Activated CD4-positive, alpha-beta T cell treated with anti-CD3 and anti-CD28 coated beads, Interleukin-2, amount 10 ng/mL, durations not matched to agents 7 days and 5 days (primary cell): ENCODE measurements at regions not wholly inside any gene's neighbourhood (a gene's known extent, or its start where the extent isn't known, plus 50 kb on each side); places are given as distances from the start of the nearest gene placed in this dataset.

Source experiments
- CTCF ChIA-PET: fragments of 350-600 bp; sonication (Branson Sonifier 250); formaldehyde crosslinking; loops from one replicate; lab custom pipeline; 2021; ENCODE audit warnings: antibody characterized with exemption; lab: Charles Lee
- POLR2A ChIA-PET: fragments of 350-600 bp; sonication (Branson Sonifier 250); formaldehyde crosslinking; loops from one replicate; lab custom pipeline; 2021; ENCODE audit warnings: antibody characterized with exemption; lab: Charles Lee
- DNase-seq: peaks from one replicate; pipeline ENCODE4 v3.0.0-alpha.2; 2020
- H3K27ac Mint-ChIP-seq: one replicate; pipeline ENCODE4 v1.8.0; 2021; ENCODE audit warnings: mild to moderate bottlenecking, moderate library complexity, mixed read lengths
- H3K27me3 Mint-ChIP-seq: one replicate; pipeline ENCODE4 v1.8.0; 2021; ENCODE audit warnings: mixed read lengths
- H3K36me3 Mint-ChIP-seq: one replicate; pipeline ENCODE4 v1.8.0; 2021; ENCODE audit warnings: low read depth, mixed read lengths
- H3K4me1 Mint-ChIP-seq: one replicate; pipeline ENCODE4 v1.8.0; 2021; ENCODE audit warnings: mixed read lengths
- H3K4me3 Mint-ChIP-seq: one replicate; pipeline ENCODE4 v1.8.0; 2021; ENCODE audit warnings: mild to moderate bottlenecking, moderate library complexity, mixed read lengths
- H3K9me3 Mint-ChIP-seq: one replicate; pipeline ENCODE4 v1.8.0; 2021; ENCODE audit warnings: mixed read lengths

DNA sequence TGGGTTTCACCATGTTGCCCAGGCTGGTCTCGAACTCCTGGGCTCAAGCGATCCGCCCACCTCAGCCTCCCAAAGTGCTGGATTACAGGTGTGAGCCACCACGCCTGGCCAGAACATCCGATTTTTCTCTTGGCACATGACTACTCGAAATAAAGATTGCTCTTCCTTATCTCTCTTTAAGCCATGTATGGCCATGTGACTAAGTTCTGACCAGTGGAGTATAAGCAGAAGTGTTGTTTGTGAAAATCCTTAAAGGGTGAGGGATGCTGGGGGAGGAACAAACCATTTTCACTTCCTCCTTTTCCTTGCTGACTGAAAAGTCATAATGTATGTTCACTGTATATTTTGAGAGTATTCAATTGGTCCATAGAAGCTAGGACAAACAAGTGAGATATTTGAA, 50.7 kb upstream of the ATF7IP start:
- ChIA-PET CTCF (interaction anchor here (1.0 to 1.5 kb wide), 2 partner anchors 15 to 51 kb away, joined by 3 read pairs; no protein-coding TSS in a partner anchor), POLR2A (no interaction called here)
- H3K27me3 Mint-ChIP-seq, result no peaks in the 10 kb centered on the region

DNA sequence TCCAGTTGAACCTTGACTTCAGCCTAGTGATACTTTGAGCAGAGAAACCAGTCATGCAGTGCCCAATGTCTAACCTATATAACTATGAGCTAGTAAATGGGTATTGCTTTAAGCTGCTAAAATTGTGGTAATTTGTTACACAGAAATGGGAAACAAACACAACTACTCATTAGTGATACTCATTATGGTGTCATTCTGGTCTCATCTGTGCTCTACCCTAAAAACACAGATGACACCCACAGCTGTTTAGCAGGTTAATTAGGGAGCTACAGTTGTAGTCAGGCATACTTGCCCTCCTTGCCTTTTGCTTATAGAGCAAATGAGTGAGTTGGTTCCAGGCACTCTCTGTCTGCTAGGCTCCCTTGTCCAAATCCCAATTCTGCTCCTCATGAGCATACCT, 50.0 kb upstream of the ATF7IP start:
- H3K27ac Mint-ChIP-seq, result no peak overlapping the region

More for the DNA sequence above, 50.7 kb upstream of the ATF7IP start:
- peaks cover 4% of the 10 kb centered on the region for H3K9me3 Mint-ChIP-seq
- no peak for DNase-seq
- H3K4me1 Mint-ChIP-seq, result no peaks in the 10 kb centered on the region
- H3K36me3 Mint-ChIP-seq, result no peaks in the 10 kb centered on the region
- no peak overlapping the region for H3K4me3 Mint-ChIP-seq
- H3K27ac Mint-ChIP-seq, result no peak overlapping the region

More for the DNA sequence above, 50.0 kb upstream of the ATF7IP start:
- Mint-ChIP-seq H3K36me3 (no peaks in the 10 kb centered on the region), H3K4me1 (no peaks in the 10 kb centered on the region), H3K4me3 (no peak overlapping the region), H3K9me3 (peaks cover 4% of the 10 kb centered on the region), H3K27me3 (no peaks in the 10 kb centered on the region)
- ChIA-PET CTCF (interaction anchor here (1.0 to 1.5 kb wide), 2 partner anchors 16 to 50 kb away, joined by 3 read pairs; no protein-coding TSS in a partner anchor), POLR2A (no interaction called here)
- no peak for DNase-seq
